Activated CD8-positive, alpha-beta T cell treated with anti-CD3 and anti-CD28 coated beads for 36 hours (primary cell): ENCODE measurements at regions not wholly inside any gene's neighbourhood (a gene's known extent, or its start where the extent isn't known, plus 50 kb on each side); places are given as distances from the start of the nearest gene placed in this dataset.

Experiments
- ATAC-seq: fragments of 200-7000 bp; cut with Tn5 transposase; one replicate; pipeline ENCODE4 v1.10.0; 2021; ENCODE audit warnings: mild to moderate bottlenecking, moderate library complexity
- CTCF ChIA-PET: fragments of 350-600 bp; sonication (Branson Sonifier 250); formaldehyde crosslinking; loops from one replicate; lab custom pipeline; 2021; ENCODE audit warnings: antibody characterized with exemption; lab: Charles Lee
- POLR2A ChIA-PET: fragments of 350-600 bp; sonication (Branson Sonifier 250); formaldehyde crosslinking; loops from one replicate; lab custom pipeline; 2021; ENCODE audit warnings: antibody characterized with exemption; lab: Charles Lee
- DNase-seq: peaks from one replicate; pipeline ENCODE4 v3.0.0-alpha.2; 2020
- H3K27ac Mint-ChIP-seq: one replicate; pipeline ENCODE4 v1.8.0; 2021; ENCODE audit warnings: mild to moderate bottlenecking, mixed read lengths
- H3K27me3 Mint-ChIP-seq: one replicate; pipeline ENCODE4 v1.8.0; 2021; ENCODE audit warnings: mixed read lengths
- H3K36me3 Mint-ChIP-seq: one replicate; pipeline ENCODE4 v1.8.0; 2021; ENCODE audit warnings: low read depth, mixed read lengths
- H3K4me1 Mint-ChIP-seq: one replicate; pipeline ENCODE4 v1.8.0; 2021; ENCODE audit warnings: low read depth, mixed read lengths
- H3K4me3 Mint-ChIP-seq: one replicate; pipeline ENCODE4 v1.8.0; 2021; ENCODE audit warnings: mild to moderate bottlenecking, moderate library complexity, mixed read lengths
- H3K9me3 Mint-ChIP-seq: one replicate; pipeline ENCODE4 v1.8.0; 2021; ENCODE audit warnings: mixed read lengths
- CTCF ChIP-seq: fragments of 200-600 bp; IDR thresholded peaks from one replicate; pipeline ENCODE4 v1.8.0; 2022; ENCODE audit warnings: antibody characterized with exemption, mild to moderate bottlenecking
- intact Hi-C: fragments of 100-400 bp; cut with micrococcal nuclease; formaldehyde crosslinking; loops from one replicate; pipeline ENCODE4 v1.10.0; 2022

- H3K36me3 Mint-ChIP-seq: no peaks in the 10 kb centered on the region
- ATAC-seq (no peak), DNase-seq (no peak)
- H3K27me3 Mint-ChIP-seq: peaks cover 6% of the 10 kb centered on the region
- H3K4me3 Mint-ChIP-seq: no peak overlapping the region
- no peak overlapping the region for H3K27ac Mint-ChIP-seq
- intact Hi-C loops: no loop called here
- ChIA-PET CTCF (no interaction called here), POLR2A (no interaction called here)
- H3K9me3 Mint-ChIP-seq: no peaks in the 10 kb centered on the region
- no peaks in the 10 kb centered on the region for H3K4me1 Mint-ChIP-seq
- no peak for TF ChIP-seq CTCF
Measured at GRCh38 chr6:88374553-88374952, 208.4 kb upstream of the CNR1 start.

DNA sequence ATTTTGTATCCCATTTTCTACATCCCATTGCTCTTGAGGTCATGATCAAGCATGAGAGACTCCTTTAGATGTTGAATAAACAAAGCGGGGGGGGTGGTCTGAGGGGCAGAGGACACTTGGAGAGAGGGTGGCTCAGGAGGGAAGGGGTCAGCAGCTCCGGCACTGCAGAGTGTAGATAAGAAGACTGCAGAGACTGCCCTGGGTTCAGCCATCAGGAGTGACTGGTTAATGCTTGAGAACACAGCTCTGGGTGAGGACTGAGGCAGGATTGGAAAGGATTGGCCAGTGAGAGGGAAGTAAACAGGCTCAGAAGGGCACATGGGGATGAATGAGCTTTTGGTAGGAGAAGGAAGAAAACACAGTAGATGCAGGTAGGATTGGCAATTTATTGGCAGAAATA, 205.3 kb upstream of the CNR1 start:
- ATAC-seq: no peak

GRCh38 chr6:88370127-88370710, 204.1 kb upstream of the CNR1 start:
- Mint-ChIP-seq H3K4me1 (no peaks in the 10 kb centered on the region), H3K4me3 (no peak overlapping the region), H3K27ac (no peak overlapping the region), H3K9me3 (no peaks in the 10 kb centered on the region), H3K27me3 (peaks cover 8% of the 10 kb centered on the region), H3K36me3 (no peaks in the 10 kb centered on the region)
- intact Hi-C loops: no loop called here
- CTCF ChIA-PET: no interaction called here
- no peak for TF ChIP-seq CTCF
- DNase-seq (no peak), ATAC-seq (no peak)
- POLR2A ChIA-PET: interaction anchor here (0.5 kb wide), 1 partner anchor 13 kb away, joined by 3 read pairs; no protein-coding TSS in a partner anchor

More for the DNA sequence above, 205.3 kb upstream of the CNR1 start:
- Mint-ChIP-seq H3K36me3 (no peaks in the 10 kb centered on the region), H3K27me3 (peaks cover 10% of the 10 kb centered on the region), H3K4me1 (no peaks in the 10 kb centered on the region), H3K27ac (no peak overlapping the region), H3K9me3 (no peaks in the 10 kb centered on the region), H3K4me3 (no peak overlapping the region)
- ChIA-PET CTCF (no interaction called here), POLR2A (no interaction called here)
- no peak for TF ChIP-seq CTCF
- intact Hi-C loops: no loop called here
- DNase-seq: no peak

- ATAC-seq: no peak
- no peak for TF ChIP-seq CTCF
- CTCF ChIA-PET: no interaction called here
- intact Hi-C loops: no loop called here
- no peak for DNase-seq
- Mint-ChIP-seq H3K27ac (no peak overlapping the region), H3K4me1 (no peaks in the 10 kb centered on the region), H3K4me3 (no peak overlapping the region), H3K36me3 (no peaks in the 10 kb centered on the region), H3K27me3 (peaks cover 7% of the 10 kb centered on the region), H3K9me3 (no peaks in the 10 kb centered on the region)
- POLR2A ChIA-PET: no interaction called here
Measured at GRCh38 chr6:88369262-88369661, 203.1 kb upstream of the CNR1 start.

- peaks cover 5% of the 10 kb centered on the region for H3K27me3 Mint-ChIP-seq
- no peak overlapping the region for H3K27ac Mint-ChIP-seq
- POLR2A ChIA-PET: no interaction called here
- TF ChIP-seq CTCF: no peak
- CTCF ChIA-PET: no interaction called here
- no peak overlapping the region for H3K4me3 Mint-ChIP-seq
- ATAC-seq (no peak), DNase-seq (no peak)
- no peaks in the 10 kb centered on the region for H3K9me3 Mint-ChIP-seq
- H3K4me1 Mint-ChIP-seq: no peaks in the 10 kb centered on the region
- H3K36me3 Mint-ChIP-seq: no peaks in the 10 kb centered on the region
- intact Hi-C loops: no loop called here
Measured at GRCh38 chr6:88368071-88368787, 202.1 kb upstream of the CNR1 start.
